ENCODE measurements at regions not wholly inside any gene's neighbourhood (a gene's known extent, or its start where the extent isn't known, plus 50 kb on each side); places are given as distances from the start of the nearest gene placed in this dataset.

DNA sequence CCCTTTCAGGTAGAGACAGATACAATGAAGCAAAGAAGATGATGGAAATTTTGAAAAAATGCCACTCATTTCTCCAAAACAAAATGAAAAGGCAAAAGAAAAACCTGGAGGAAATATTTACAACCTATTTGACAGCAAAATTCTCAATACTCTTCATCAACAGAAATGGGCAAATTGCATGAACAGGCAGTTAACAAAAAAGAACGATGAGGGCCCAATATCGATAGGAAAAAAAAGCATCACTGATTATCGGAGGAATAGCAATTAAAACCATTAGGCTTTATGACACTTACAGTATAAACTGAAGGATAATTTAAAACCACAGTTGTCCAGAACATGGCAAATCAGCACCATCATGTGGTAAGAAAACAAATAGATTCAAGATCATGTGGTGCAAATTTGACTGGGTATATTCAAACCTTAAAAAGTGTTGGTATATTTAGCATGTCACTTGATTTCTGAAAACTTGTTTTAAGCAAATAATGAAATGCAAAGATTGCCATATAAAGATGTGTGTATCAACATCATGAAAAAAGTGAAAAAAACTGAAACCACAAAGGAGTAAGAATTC is 222.9 kb downstream of the BRD1 start:
- no peak for DNase-seq (ENCODE audit: low read depth in 2 of 2)

GRCh38 chr22:49603016-49603415 is 224.7 kb downstream of the BRD1 start:
- DNase-seq (ENCODE audit: low read depth in 2 of 2): no peak

DNA sequence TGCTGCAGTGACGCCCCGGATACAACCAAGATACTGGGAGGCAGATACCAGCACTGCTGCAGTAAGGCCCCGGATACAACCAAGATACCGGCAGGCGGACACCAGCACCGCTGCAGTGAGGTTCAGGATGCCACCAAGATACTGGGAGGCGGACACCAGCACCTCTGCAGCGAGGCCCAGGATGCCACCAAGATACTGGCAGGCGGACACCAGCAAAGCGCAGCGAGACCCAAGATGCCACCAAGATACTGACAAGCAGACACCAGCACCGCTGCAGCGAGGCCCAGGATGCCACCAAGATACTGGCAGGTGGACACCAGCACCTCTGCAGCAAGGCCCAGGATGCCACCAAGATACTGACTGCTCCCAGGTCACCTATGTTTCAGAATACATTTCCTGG is 225.2 kb downstream of the BRD1 start:
- no peak for DNase-seq (ENCODE audit: low read depth in 2 of 2)

DNA sequence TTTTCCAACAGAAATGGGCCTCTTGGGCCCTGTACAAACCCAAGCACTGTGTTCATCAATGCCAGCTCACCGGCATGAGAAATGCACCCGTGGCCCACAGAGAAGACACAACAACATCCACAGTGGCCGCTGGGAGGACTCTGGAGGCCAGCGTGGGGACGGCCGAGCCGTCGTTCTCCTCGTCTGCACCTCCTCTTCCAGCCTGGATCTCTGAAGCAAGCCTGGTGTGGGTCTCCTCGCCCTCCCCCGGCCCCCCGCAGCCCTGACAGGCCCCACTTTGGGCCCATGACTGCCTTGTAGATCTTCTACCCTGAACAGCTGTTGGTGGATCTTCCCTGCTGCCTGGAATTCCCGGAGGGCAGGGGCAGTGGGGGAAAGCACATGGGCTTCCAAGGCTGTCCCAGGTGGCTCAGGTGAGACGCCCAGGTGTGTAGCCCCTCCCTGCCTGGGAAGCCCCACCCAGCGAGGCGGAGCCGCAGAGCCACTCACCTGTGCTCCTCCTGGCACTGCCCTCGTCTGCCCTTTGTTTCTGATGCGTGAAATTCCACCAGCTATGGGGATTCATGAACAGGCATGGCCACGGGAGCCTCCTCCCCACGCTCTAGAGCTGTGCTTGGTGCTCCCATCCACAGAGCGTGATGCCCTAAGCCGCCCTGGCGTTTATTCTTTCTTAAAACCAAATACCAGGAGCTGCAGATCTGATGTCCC is 225.9 kb downstream of the BRD1 start:
- DNase-seq (ENCODE audit: low read depth in 2 of 2): no peak

DNA sequence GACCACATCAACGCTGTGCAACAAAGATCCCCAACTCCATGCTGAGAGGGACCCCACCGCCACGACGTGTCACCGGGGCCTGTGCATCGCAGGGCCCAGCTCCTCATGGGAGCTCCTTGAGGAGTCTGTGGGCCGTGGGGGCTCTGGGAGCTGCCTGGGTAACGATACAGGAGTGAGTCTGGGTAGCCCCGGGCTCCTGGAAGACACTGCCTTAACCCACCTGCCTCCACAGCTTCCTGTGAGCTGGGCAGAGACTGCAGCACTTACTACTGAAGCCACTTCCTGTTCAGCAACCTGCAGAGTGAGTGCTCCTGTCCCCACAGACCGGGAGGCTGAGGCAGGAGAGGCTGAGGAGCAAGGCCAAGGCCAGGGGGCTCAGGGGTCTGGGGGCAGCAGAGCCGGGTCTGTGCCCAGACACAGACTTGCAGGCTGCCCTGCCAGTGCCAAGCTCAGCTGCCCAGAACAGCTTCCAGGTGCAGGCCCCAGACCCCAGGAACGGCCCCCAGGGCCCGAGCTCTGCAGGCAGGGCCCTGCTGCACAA is 226.7 kb downstream of the BRD1 start:
- no peak for DNase-seq (ENCODE audit: low read depth in 2 of 2)

- DNase-seq (ENCODE audit: low read depth in 2 of 2): no peak
Observed at GRCh38 chr22:49600468-49600867, 227.2 kb downstream of the BRD1 start.

DNA sequence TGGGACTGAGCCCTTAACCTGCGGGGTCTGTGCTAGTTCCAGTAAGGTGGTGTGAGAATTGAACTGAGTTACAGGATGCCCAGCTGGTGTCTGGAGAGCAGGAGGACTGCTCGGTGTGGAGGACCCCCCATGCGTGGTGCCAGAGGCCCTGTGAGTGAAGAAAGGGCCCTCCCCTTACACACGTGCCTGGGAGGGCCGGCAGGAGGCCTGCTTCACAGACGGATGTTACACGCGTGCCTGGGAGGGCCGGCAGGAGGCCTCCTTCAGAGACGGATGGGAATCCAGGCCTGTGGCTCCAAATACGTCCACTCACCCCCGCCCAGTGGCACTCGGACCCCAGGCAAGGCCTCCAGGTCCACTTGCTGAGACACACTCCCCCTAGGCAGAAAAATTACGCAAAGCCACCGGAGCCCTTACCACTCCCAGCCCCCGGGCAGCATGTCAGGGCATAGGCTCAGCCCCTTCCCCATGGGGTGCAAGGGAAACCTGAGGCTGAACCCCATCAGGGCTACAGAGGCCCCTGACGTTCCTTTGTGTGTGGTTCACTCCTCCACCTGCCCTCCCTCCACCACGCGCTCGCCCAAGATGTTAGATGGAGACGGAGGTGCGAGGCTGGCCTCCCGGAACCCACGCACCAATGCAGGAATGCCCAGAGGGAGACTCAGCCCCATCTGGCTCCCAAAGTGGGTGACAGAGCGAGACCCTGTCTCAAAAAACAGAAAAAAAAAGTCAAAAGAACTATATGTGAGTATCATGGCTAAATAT is 227.8 kb downstream of the BRD1 start:
- no peak for DNase-seq (ENCODE audit: low read depth in 2 of 2)

- no peak for DNase-seq (ENCODE audit: low read depth in 2 of 2)
Observed at GRCh38 chr22:49599039-49599438, 228.6 kb downstream of the BRD1 start.

GRCh38 chr22:49598338-49598737 is 229.3 kb downstream of the BRD1 start:
- no peak for DNase-seq (ENCODE audit: low read depth in 2 of 2)

DNA sequence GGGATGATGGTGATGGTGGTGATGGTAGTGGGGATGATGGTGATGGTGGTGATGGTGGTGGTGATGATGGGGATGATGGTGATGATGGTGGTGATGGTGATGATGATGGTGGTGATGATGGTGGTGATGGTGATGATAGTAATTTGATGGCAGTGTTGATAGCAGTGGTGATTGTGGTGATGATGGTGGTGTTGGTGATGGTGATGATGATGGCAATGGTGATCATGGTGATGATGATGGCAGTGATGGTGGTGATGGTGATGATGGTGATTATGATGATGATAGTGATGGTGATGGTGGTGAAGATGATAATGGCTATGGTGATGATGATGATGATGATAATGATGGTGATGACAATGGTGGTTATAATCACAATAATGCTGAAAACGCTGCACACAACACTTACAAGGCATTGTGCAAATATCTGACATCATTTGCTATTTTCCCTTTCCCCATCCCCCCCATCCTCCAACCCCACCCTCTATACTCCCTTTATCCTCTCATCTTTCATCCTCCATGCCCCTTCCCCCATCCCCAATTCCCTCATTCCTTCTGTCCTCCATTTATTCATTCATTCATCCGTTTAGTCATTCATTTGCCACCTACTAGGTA is 230.1 kb downstream of the BRD1 start:
- DNase-seq (ENCODE audit: low read depth in 2 of 2): no peak

DNA sequence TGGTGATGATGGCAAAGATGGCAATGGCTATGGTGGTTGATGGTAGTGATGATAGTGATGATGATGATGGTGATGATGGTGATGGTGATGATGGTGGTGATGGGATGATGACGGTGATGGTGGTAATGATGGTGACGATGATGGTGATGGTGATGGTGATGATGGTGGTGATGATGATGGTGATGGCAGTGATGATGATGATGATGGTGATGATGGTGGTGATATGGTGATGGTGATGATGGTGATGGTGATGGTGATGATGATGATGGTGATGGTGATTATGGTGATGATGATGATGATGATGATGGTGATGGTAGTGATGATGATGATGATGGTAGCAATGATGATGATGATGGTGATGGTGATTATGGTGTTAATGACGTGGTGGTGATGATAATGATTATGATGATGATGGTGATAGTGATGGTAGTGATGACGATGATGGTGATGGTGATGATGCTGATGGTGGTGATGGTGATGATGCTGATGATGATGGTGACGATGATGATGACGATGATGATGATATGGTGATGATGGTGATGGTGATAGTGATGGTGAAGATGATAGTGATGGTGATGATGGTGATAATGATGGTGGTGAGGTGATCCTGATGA is 232.1 kb downstream of the BRD1 start:
- DNase-seq (ENCODE audit: low read depth in 2 of 2): no peak

GRCh38 chr22:49594078-49594477 is 233.6 kb downstream of the BRD1 start:
- DNase-seq (ENCODE audit: low read depth in 2 of 2): no peak

- no peak for DNase-seq (ENCODE audit: low read depth in 2 of 2)
Observed at GRCh38 chr22:49593509-49593908, 234.2 kb downstream of the BRD1 start.

DNA sequence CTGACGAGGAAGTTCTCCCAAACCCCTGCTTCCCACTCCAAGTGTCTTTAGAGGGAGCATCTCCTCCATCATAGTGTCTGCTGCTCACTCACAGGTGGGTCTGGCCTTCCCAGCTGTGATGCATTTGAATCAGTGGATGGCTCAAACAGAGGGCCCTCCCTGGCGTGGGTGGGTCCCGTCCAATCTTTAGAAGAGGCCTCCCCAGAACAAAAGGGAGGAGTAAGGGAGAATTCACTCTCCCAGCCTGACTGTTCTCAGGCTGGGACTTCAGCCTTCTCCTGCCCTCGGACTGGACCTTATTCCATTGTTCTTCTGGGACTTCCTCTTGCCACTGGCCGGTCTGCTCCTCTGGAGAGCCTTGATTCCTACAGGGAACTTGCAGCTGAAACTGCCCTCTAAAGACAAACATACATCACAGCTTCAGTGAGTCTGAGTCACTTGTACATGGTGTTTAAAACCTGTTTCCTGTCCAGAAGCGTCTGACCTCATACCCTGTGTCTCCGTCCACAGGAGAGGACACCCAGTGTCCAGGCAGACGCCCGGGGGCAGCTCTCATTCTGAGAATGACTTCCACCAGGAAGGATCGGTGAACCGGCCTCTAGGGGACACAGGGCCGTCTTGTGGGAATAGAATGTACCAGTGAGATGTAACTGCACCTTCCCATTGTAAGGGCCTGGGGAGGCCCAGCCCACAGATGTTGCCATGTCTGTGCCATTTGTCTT is 234.7 kb downstream of the BRD1 start:
- no peak for DNase-seq (ENCODE audit: low read depth in 2 of 2)

- DNase-seq (ENCODE audit: low read depth in 2 of 2): no peak
Observed at GRCh38 chr22:49590851-49591445, 236.7 kb downstream of the BRD1 start.

- no peak for DNase-seq (ENCODE audit: low read depth in 2 of 2)
Observed at GRCh38 chr22:49590381-49590780, 237.3 kb downstream of the BRD1 start.

DNA sequence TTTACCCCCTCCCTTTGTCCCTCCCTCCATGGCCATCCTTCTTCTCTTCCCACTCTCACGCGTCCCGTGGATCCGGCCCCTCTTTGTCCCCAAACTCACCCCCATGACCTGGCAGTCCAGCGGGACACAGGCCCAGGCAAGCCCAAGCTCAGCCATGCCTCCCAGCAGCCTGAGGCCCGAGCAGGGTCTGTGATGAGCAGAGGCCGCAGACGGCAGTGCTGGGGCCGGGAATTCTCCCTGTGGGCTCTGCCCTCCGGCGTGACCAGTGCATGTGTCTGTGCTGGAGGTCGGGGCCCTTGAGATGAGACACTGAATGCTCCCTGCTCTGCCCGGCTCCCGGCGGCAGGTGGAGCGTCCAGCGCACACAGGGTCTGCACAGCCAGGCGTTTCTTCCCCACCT is 237.9 kb downstream of the BRD1 start:
- DNase-seq (ENCODE audit: low read depth in 2 of 2): no peak

DNA sequence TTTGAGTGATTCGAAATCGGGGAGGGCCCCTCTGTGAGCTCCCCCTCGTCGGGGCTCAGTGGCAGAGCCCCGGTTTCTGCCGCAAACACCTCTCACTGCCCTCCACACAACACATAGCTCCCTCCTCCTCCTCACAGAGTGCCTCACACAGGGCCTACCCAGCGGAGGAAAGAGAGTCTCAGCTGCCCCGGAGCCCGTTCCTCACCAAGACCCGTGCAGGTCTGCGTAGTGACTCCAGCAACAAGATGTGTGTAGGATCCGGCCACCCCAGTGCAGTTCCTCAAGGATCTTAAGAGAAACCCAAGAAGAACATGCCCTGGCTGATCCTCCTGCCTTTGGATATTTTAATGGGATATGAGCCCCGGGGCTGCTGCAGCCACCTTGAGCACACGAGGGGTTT is 238.4 kb downstream of the BRD1 start:
- DNase-seq (ENCODE audit: low read depth in 2 of 2): no peak

DNA sequence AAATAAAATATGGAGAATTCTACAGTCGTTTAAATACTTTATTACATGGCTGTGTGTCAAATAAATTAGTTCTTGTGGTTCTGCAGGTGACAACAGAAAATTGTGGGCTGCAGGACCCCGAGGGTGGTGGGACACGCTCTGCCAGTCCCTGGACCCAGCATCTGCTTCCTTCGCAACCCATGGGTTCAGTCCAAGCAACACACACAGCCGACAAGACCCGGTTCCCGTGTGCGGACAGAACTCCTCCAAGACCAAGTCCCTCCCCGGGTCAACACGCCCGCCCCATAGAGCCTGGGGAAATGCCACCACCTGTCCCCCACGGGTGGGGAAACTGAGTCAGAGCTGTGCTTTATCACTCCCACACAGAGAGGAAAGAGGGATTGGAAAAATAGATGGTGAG is 238.9 kb downstream of the BRD1 start:
- no peak for DNase-seq (ENCODE audit: low read depth in 2 of 2)

- no peak for DNase-seq (ENCODE audit: low read depth in 2 of 2)
Observed at GRCh38 chr22:49587987-49588386, 239.7 kb downstream of the BRD1 start.

GRCh38 chr22:49587421-49587820 is 240.3 kb downstream of the BRD1 start:
- DNase-seq (ENCODE audit: low read depth in 2 of 2): no peak
